GM21529 (cell line): ENCODE measurements at regions not wholly inside any gene's neighbourhood (a gene's known extent, or its start where the extent isn't known, plus 50 kb on each side); places are given as distances from the start of the nearest gene placed in this dataset.

Source experiments
- ATAC-seq: cut with Tn5 transposase; IDR thresholded peaks from one replicate; pipeline ENCODE4 v1.9.1; 2021; ENCODE audit not compliant: unreplicated experiment

DNA sequence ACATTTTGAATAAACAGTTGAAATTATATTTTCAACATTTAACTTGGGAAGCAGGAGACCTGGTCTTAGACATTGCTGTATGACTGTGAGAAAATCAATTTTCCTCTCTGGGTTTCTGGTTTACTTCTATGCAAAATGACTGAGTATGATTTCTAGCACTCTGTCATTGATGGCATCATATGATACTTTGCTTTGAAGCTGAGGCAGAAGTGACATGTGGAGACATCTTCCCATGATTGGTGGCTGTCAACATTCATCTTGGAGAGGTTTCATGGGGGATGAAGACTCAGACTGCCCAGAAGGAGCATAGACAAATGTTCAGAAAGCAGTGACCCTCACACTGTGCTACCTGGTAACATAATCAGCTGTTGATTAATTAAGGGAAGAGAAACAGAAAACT is 477.9 kb downstream of the PDCD6IP start:
- ATAC-seq, result no peak

DNA sequence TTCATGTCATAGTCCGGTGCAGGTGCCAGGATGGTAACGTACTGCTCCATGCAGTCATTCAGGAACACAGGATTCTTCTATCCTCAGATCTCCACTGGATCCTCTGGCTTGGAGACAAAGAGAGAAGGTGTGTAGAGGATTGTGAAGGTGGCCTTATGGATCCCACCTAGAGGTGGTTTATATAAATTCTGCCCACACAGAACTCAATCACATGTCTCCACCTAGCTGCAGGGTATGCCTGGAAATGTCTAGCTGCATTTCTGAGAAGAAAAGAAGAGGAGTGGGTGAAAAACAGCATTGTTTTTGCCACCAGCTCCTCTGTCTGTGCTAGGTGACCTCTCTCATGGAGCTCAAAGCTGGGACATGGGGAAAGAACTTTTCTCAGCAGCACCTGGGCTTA is 478.7 kb downstream of the PDCD6IP start:
- ATAC-seq, result no peak

DNA sequence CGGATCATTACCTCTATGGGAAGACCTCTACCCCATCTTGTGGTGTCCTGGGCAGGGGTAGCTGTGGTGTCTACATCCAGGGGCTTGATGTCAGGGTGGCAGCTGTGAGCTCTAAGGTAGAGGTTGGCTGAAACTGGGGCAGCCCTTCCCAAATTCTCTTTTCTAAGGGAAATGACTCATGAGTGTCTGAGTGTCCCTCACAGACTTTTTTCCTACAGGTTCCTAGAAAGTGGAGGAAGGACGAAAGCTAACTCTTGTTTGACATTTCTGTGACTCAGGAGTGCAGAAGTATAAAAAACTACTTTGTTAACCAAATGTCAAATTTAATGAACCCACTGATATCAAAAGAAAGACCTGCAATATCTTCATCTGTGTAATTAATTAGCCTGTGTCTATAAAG is 481.5 kb downstream of the PDCD6IP start:
- no peak for ATAC-seq

DNA sequence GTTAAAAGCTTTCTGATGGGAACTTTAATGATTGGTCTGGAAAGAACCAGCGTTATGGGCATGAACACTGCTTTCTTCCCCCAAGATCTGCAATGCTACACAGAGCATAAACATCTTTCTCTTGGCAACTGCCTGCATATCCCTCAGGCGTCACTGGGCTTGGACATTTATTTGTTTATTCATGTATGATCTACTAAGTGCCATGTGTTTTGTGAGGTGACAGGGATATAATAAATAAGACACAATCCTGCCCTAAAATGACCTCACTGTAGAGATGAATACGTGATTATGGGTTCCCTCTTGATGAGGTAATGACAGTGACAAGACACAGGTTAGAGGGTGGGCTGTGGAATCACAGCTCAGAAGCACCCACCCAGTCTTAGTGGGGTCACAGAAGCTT is 485.3 kb downstream of the PDCD6IP start:
- no peak for ATAC-seq

DNA sequence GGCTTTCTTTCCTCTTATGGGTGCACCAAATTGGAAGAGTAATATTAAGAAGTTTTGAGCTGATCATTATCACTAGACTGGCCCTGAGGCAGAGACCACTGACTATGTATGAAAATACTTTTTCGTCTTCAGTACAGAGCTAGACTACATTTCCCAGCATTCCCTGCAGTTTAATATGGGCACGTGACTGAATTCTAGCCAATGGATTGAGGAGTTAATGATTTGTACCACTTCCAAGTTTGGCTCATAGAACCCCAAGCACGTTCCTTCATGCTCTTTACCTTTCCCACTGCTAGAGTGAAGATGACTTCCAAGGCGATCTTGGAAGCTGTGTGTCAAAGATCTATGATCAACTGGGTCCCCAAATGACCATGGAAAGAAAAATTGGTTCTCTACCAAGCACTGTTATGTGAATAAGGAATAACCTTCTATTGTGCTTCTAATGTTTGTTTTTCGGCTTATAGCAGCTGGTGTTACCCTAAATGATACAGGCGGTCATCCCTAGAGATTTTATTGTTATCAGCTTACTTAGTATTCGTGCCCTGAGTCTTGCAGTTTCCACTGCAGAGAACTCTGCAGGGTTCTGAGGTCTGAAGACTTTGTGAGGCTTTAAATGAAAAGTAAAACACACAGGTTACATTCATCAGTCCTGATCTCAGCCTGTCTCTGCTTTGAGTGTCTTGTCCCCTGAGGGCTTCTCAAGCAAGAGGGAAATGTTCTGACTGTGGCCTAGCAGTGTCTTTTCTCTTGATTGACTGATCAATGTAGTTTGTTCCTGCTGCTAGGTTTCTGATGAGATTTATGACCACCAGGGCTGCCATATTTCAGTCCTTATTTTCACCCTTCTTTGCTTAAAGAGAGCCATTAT is 486.8 kb downstream of the PDCD6IP start:
- ATAC-seq, result no peak

DNA sequence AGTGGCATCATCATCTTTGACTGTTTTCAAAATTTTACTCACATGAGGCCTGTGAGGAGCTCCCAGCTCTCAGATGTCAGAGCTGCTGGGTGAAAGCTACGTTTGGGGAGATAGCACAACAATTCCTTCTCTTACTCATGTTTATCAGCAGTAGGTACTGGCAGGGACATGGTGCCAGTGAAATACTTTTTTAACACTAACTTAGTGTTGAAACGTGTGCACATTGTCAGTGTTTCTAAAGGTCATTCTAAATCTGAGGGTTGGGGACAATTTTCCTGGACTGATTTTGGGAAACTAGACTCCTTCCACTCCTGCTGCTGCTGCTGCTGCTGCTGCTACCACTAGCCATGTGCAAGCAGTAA is 487.4 kb downstream of the PDCD6IP start:
- ATAC-seq, result no peak

DNA sequence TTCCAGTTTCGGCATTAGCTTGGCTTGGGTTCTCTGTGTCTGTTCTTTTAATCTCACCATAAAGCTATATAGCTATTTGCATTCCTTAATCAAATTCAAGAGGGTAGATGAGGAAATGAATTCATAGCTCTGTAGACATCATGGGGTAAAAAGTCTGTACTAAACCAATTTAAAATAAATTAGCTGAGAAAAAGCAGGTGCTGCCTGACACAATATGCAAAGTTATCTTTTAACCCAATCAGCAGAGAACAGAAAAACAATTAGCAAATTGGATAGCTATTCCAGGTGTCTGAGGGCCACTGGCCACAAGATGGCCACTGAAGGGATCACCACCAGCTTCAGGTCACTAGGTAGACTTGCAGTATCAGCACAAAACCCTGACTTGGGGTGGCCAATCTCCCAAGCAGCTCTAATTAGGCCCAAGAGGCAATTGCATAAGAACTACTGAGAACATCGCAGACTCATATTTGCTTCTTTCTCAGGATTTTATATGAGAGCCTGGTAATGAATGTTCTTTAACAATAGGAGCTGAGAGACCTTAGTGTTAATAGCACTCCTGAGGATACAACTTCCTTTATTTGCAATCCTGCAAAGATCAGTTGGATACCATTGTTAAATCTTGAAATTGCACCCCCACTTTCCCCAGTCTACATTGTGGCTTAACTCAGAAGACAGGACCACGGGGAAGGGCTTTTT is 494.3 kb downstream of the PDCD6IP start:
- ATAC-seq, result no peak

DNA sequence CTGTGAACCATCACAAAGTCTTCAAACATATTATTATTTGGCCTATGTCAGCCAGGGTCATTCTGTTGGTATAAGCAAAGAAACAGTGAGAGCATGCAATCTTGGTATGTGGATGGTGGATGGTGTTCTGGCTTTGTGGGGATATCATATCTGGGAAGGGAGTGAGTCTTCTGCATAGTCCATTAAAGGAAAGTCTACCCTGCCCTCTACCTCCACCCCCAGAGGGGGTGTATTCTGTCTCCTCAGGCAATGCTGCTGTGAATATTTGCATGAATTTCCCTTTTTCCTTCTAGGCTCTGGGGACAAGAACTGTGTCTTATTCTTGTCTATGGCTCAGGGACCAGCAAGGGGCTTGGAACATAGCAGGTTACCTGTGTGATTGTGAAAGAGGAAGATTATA is 495.8 kb downstream of the PDCD6IP start:
- ATAC-seq, result no peak

DNA sequence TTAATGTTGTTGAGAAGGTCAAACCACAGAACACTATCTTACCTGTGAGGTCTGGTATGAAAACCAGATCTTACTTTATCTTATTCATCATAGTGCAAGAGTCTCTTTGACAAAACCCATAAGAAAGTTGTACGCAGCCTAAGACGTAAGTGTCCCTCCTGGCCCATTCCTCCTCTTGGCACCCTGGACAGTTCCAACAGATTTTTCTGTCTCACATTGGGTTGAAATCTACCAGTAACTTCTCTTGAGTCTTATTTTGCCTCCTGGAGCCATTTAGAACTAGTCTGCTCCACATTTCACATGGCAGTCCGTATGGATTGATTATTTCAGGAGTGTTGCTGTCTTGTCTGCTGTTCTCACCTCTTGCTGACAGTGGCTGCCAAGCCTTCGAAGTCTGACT is 498.4 kb downstream of the PDCD6IP start:
- ATAC-seq, result no peak

DNA sequence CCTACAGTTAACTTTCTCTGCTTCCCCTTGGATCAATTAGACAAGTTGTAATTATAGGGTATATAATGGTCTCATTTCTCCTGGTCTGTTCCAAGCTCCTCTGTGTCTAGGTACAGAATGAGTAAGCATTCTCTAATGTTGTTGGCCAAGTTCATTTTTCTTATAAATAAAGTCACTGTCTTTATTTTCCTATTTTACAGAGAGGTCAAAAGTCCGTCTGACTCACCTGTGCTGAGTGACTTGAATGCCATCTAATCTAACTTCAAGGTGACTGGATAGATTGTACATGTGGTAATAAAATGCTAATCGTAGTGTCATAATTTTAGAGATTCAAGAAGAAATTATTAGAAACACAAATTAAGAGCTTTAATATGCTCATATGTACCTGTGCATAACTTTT is 500.2 kb downstream of the PDCD6IP start:
- no peak for ATAC-seq

DNA sequence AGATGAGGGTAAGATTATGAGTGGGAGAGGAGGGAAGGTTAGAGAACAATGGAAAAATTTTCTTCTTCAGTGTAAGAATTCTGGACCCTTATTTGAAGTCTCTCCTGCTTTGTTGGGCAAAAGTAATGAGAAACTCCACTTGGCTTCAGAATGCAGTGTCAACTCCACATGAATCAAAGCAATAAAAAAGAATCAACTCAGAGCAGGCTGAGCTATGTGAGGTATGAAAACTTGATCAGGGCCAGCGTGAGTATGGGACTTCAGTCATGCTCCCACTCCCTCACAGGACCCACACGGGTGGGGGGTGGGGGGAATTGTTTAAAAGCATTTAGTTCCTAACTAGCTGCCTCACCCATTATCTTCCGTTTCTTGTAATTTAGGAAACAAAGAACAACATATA is 502.2 kb downstream of the PDCD6IP start:
- ATAC-seq, result no peak

DNA sequence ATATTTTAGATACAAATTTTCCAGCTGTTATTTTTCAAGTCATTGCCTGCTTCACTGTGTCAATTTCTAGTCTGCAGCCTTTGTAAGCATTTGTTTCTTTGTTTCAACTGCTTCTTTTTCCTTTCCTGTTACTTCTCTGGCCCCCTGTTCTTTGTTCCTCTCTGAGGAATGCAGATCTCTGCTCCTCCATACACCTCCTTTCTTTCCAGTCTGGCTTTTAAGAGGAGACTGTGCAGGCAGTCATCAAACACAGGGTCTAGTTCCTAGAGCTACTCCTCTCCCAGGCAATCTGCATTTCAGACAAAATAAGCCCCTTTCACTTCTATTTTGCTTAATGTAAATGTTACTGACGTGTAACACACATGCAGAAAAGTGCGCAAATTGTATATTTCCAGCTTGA is 502.9 kb downstream of the PDCD6IP start:
- ATAC-seq, result no peak

DNA sequence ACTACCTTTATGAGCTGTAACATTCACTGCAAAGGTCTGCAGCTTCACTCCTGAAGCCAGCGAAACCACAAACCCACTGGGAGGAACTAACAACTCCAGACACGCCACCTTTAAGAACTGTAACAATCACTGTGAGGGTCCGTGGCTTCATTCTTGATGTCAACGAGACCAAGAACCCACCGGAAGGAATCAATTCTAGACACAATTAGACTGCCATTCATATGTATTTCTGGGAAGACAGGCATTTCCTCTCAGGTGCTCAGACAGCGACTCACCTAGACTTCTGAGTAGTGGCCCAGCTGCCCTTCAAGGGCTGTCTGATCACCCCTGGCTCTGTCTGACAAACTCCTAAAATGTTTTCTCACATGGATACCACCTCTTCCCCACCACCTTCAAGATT is 506.8 kb downstream of the PDCD6IP start:
- no peak for ATAC-seq

DNA sequence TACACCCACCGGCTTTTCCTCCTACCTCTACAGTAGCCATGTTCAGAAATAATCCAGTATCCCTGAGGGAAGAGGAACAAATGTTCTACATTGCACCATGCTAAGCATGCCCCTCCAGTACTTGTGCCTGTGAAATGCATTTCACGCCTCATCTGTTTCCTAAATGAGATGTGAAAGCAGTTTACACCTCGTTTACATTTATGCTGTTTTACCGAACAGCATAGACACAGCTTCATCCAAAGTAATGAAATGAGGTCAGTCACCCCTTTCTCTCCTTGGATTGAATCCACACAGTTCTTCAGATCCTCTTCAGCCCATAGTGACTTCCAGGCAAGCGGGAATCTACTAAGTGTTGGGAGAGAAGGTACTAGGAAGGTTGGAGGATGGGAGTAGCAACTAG is 514.3 kb downstream of the PDCD6IP start:
- ATAC-seq, result no peak

DNA sequence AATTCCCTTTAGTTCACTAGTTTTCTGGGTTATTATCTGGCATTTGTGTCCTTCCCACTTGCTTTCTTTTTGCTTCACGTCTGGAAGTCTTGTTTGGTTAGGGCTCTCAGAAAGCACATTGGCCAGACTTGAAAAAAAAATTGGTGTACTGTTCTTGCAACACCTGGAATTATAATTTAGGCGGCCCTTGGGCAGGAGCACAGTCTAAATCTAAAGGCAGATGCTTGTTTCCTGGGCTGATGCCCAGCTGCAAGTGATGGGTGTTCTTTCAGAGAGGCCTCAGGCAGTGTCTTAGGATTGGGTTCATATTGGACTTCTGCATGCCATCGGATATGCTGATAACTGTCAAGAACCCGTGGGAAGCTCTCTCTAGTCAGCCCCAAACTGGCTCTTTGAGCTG is 521.5 kb downstream of the PDCD6IP start:
- no peak for ATAC-seq

DNA sequence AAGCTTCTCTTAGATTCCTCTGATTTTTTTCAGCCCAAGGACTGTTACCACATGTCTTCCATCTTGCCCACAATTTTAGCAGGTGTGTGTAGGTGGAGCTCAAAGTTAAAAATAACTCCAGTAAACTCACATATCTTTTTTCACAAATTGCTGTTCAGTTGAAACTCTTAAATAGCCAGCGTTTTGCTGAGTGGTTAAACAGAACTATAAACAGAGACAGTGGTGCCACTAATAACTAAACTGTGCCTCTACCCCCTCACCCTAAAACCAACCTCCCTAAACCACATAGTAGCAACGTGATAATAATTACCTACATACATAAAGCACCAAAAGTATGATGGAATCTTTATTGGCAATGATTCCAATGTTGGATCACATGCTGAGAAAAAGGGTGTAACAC is 525.1 kb downstream of the PDCD6IP start:
- peak; percentile 79 for ATAC-seq

DNA sequence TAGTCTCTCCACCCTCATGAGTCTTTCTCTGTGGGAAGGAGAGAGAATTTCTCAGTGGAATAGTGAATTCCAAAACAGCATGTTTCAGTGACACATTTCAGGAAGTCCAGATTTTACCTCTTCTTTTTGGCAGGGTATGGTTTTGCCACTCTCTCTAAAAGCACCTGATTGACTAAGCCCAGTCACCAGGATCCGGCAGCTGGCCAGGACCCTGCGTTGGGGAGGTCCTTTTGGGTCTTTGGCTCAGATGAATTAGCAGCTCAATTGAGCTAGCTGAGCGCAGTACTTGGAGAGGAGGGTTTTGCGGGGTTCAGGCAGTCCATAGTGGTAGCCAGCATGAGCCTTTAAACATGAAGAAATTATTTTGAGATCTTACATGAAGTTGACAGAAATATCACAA is 548.2 kb downstream of the PDCD6IP start:
- no peak for ATAC-seq

DNA sequence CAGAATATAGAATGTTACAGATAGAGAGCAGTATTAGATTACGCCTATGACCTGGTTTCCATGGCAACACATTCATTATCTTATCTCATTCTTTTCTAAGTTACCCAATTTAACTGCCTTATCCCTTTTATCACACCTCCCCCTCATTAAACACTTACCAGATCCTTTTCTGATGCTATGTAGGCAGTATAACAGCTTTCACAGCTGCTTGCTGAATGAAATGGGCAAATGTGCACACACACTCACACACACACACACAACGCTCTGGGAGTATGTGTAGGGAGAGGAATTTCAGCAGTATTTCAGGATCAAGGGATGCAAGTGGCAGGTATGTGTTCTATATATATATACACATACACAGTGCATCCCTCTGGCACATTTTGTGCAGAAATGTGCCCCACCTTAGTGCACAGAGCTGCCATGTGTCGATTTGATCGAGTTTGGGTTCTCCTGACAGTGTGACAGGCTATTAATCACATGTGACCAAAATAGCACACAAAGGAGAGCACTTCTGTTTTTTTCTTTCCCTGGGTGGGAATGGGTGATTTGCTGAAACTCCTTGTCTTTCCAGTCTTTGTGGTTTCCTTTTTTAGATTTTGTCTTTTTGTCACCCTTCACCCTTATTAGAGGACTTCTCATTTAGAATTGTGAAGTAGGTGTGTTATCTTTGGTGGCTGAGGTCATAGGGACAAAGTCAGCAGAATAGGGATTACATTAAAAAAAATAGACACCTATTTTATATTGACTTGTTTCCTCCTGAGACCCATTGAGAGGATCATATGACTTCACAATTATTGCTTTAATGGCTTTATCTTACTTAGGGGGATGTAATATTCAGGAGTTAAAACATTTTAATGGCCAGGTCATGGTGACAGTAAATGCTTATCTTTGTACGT is 553.7 kb downstream of the PDCD6IP start:
- no peak for ATAC-seq

DNA sequence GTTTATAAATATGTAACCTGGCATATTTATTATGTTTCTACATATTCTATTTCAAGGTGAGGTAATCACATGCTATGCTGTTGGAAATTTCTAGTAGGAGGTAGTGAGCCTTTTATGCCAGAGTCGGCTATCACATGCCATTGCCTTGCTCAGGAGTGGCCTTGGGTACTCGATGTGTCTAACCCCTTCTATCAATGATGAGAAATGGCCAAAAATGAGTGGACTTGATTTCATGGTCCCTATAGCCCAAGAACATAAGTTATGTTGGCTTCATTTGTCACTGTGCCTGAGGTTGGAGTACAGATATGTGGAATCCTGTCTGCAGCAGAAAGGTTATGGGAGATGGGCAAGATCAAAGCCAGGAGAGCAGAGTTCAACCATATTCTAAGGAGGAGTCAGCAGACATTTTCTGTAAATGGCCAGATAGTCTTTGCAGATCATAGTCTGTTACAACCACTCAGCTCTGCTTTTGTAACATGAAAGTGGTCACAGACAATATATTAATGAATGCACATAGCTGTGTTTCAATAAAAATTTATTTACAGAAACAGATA is 554.4 kb downstream of the PDCD6IP start:
- no peak for ATAC-seq

DNA sequence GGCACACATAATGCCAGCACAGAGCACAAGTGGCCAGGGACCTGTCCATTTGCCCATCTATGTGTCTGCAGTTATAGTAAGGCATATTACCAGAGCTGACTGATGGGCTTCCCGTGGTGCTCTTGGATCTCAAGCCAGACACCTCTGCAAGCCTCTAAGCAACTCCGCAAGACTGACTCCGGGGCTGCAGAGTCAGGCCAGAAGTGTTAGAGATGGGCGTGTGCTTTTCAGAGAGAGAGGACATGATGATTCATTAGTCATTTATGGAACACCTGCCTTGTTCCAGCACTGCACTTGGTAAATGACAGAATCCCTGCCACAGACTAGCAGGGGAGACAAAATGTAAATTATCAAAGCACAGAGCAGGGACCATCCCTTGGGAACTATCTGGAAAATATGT is 559.0 kb downstream of the PDCD6IP start:
- ATAC-seq, result no peak

DNA sequence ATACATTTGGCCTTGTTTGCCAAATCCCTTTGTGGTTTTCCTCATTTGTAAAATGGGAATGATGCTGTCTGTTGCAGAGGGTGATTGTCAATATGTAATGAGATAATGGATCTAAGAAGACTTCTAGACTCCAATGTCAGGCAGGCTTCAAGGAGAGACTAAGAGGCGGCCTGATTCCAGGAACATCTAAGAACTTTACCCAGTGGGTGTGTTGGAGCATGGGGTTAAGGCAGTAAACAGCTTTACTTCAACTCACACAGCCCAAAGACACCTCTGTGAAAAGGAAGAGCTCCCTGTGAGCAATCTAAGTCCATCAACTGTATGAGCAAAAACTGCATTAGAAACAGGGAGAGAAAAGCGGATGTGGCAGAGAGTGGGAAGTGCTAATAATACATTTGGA is 560.6 kb downstream of the PDCD6IP start:
- ATAC-seq, result no peak
